ENCODE measurements at regions not wholly inside any gene's neighbourhood (a gene's known extent, or its start where the extent isn't known, plus 50 kb on each side); places are given as distances from the start of the nearest gene placed in this dataset.

- TF ChIP-seq AFF4 (CRISPR knock-in tag; IDR thresholded peaks at IDR 0.05) (no peak), NR2C2 (CRISPR knock-in tag; IDR thresholded peaks at IDR 0.05) (no peak), NR2C2 (tag; IDR thresholded peaks at IDR 0.05) (peak; percentile 58; the same call in 1 of the 2 replicates), FOXJ2 (tag; IDR thresholded peaks at IDR 0.05) (peak; percentile 58), ELF4 (CRISPR knock-in tag; IDR thresholded peaks at IDR 0.05) (0 out of 2 replicates have a peak, but pooled peaks have one; percentile 14), CC2D1A (IDR thresholded peaks at IDR 0.05) (no peak), GABPA (tag; conservative IDR thresholded peaks at IDR 0.05; ENCODE audit: low read depth) (no peak), TCF7 (IDR thresholded peaks at IDR 0.05; ENCODE audit: borderline replicate concordance) (no peak), DACH1 (IDR thresholded peaks at IDR 0.05; ENCODE audit: partially characterized antibody) (no peak), SMAD4 (CRISPR knock-in tag; conservative IDR thresholded peaks at IDR 0.05) (peak; percentile 65; the same call in 1 of the 2 replicates), SMARCB1 (IDR thresholded peaks at IDR 0.05; ENCODE audit: insufficient read length, low read depth) (no peak), FUS (optimal IDR thresholded peaks at IDR 0.05; ENCODE audit: low read depth, low read length) (no peak), RCOR1 (IDR thresholded peaks at IDR 0.05; ENCODE audit: borderline replicate concordance in 1 of 2, low read depth in 2 of 2, low read length in 2 of 2) (peak in 1 of 2 experiments; percentile 9; a peak in 1 of 4 replicates), LCOR (CRISPR knock-in tag; IDR thresholded peaks at IDR 0.05) (no peak), ZNF830 (CRISPR knock-in tag; IDR thresholded peaks at IDR 0.05) (no peak), POLR2AphosphoS5 (IDR thresholded peaks at IDR 0.05; ENCODE audit: control insufficient read depth, insufficient read depth, low read depth, low read length) (no peak), RFX1 (IDR thresholded peaks at IDR 0.05) (no peak), EZH2 (IDR thresholded peaks at IDR 0.05; ENCODE audit: borderline replicate concordance, low read depth, low read length) (no peak)
- TF ChIP-seq, protein P1, sequence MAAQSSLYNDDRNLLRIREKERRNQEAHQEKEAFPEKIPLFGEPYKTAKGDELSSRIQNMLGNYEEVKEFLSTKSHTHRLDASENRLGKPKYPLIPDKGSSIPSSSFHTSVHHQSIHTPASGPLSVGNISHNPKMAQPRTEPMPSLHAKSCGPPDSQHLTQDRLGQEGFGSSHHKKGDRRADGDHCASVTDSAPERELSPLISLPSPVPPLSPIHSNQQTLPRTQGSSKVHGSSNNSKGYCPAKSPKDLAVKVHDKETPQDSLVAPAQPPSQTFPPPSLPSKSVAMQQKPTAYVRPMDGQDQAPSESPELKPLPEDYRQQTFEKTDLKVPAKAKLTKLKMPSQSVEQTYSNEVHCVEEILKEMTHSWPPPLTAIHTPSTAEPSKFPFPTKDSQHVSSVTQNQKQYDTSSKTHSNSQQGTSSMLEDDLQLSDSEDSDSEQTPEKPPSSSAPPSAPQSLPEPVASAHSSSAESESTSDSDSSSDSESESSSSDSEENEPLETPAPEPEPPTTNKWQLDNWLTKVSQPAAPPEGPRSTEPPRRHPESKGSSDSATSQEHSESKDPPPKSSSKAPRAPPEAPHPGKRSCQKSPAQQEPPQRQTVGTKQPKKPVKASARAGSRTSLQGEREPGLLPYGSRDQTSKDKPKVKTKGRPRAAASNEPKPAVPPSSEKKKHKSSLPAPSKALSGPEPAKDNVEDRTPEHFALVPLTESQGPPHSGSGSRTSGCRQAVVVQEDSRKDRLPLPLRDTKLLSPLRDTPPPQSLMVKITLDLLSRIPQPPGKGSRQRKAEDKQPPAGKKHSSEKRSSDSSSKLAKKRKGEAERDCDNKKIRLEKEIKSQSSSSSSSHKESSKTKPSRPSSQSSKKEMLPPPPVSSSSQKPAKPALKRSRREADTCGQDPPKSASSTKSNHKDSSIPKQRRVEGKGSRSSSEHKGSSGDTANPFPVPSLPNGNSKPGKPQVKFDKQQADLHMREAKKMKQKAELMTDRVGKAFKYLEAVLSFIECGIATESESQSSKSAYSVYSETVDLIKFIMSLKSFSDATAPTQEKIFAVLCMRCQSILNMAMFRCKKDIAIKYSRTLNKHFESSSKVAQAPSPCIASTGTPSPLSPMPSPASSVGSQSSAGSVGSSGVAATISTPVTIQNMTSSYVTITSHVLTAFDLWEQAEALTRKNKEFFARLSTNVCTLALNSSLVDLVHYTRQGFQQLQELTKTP (IDR thresholded peaks at IDR 0.05; ENCODE audit: low read depth in 1 of 2, partially characterized antibody in 2 of 2), result no peak
These were observed 58.7 kb upstream of the POU3F1 start (continued) for GRCh38 chr1:38105267-38105666.

Data from K562 (cell line).